HS-27A (cell line): ENCODE measurements at regions not wholly inside any gene's neighbourhood (a gene's known extent, or its start where the extent isn't known, plus 50 kb on each side); places are given as distances from the start of the nearest gene placed in this dataset.
"Not testable (repeated sequence)": the region's sequence is repeated elsewhere in the genome, so short reads cannot be mapped to it uniquely, and the experiment has no call there.

Experiments
- DNase-seq: peaks from one replicate; pipeline ENCODE4 v3.0.0-alpha.2; 2012; ENCODE audit warnings: low read depth, missing footprints

DNA sequence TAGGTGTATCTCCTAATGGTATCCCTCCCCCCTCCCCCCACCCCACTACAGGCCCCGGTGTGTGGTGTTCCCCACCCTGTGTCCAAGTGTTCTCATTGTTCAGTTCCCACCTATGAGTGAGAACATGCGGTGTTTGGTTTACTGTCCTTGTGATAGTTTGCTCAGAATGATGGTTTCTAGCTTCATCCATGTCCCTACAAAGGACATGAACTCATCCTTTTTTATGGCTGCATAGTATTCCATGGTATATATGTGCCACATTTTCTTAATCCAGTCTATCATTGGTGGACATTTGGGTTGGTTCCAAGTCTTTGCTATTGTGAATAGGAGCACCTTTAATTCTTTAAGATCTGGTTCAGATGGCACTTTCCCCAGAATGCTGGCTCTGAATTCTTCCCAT lies 58.5 kb upstream of the PTGFRN start:
- not testable (repeated sequence) for DNase-seq

DNA sequence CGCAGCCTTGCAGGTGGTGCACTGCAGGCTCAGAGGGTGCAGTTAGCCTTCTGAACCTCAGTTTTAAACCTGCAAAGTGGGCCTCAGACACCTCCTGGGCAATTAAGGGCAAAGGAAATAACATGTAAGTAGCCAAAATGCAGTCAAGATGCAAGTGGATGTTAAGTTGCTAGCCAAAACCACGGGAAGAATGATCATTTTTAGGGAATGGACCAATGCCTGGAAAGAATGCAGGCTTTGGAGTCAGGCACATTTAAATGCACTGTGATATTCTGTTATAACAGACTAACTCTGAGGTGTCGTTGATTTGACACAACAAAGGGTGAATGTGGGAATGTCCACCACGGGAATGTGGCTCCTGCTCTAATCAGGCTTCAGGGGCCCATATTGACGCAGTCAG lies 57.9 kb upstream of the PTGFRN start:
- no peak for DNase-seq

DNA sequence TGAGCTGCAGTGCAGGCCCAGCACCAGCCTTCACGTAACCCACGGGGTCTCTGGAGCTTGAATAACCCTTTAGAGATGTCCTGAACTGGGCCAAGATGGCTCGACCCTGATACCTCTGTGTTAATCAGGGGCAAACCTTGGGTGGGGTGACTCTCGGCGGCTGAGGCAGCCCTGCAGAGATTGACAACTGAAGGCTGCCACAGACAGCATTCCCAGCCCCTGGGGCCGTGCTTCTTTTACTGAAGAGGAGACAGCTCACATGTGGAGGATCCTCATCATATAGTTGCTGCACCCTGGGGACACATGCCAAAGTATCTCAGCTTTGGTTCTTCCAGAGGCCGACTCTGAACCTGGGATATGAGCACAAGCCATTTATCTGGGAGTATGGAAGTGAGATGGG lies 57.3 kb upstream of the PTGFRN start:
- no peak for DNase-seq

DNA sequence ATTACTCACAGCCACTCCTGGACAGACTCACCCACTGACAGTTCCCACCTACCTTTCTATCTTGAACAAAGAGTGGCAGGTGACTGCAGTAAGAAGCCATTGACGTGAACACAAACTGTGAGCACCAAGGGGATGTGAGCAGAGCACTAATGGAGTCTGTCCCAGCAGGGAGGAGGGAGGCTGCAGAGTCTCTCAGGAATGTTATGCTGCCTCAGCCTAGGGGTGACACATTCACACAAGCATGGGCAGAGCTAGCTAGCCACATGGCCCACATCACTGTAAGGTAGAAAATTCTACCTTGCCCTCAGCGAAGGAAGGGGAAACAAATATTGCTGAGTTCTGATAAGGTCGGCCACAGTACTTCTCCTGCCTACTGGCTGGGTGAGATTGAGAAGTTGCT lies 56.8 kb upstream of the PTGFRN start:
- no peak for DNase-seq

DNA sequence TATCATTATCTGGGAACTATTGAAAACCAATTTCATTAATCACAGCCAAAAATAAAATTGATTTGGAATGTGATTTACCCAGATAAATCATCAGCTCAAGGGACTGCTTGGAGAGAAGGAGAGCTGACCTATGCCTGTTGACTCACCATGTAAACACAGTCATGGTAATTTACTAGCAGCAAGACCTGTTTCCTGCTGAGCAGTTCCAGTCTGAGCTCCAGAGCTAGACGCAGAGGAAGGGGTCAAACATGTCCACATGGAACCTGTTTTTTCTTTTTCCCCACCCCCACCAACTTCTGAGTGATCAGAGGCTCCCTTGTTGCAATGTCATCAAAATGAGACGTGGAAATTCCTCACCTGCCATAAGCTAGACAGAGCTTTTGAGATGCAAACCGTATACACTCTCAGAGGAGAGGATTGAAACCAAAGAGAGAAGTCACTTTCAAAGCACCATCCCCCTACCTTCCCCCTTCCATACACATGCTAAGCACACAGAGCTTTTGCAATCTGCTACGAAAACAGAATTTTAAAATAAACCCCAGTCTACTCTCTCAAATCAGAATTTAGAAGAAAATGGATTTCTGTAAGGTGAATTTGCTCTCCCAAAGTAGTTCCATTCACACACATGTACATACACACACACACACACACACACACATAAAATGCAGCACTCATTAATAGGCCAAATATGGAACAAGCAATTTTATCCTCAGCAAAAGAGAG lies 55.9 kb upstream of the PTGFRN start:
- DNase-seq: no peak

DNA sequence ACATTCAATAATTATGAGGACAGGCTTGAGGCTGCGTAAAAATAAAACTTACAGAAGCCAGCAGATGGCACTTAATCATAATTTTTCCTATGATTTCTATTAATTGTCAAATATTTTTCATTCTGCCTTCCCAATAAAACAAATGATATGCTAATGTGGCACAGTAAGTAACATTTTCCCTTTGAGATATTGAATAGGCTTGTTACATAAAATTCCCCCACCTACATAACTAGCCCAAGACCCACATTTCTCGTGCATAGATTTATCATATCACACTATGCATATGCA lies 55.4 kb upstream of the PTGFRN start:
- no peak for DNase-seq

DNA sequence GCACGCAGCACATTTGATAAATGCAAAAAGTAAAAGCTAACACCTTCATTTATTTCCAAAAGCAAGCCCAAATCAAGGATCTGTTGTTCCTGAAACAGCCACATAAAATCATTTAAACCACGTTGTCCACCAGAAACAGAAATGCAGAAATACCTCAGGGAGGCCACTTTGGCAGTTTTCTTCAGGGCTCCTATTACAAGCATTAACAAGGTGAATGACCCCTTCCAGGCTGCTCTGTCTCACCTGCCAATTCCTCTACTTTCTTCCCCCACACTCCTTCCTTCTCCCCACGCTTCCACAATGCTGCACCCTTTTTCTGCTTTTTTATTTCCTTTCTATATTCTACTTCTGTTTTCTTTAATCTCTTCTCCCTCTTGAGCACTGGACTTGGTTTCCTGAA lies 55.0 kb upstream of the PTGFRN start:
- no peak for DNase-seq

DNA sequence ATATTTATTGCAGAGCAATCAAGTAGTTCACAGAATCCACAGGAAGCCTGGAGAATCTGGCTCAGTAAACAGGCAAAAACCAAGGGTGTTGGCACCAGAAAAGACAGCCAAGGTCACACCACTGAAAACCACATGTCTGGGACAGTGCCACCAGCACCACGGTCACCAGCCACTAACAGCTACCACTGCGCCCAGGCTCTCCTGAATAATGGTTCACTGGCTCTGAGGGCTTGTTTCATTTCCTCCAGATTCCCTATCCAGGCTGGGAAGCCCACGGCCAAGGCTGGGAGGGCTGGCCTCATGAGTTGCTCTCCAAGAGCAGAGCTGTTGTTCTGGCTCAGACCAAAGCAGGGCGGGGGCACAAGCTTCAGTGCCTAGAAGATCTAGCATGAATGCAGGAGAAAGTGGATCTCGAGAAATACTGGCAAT lies 54.5 kb upstream of the PTGFRN start:
- no peak for DNase-seq

DNA sequence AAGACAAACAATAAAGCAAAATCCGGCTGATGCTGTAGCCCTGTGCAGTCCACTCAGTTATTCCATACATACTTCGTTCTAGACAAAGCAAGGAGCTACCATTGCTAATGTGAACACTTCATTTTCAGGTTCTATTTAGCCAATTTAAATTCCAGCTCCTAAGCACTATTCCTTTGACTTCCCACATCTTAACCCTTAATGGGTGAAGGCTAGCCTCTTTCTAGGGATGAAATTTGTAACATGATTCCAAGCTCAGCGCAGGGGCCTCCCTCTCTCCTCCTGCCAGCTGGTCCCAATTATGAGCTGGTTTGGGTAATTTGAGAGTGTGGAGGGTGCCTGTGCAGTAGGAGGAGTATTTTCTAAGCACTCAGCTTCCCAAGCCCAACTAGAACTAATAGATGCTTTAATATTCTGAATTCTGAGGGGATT lies 53.9 kb upstream of the PTGFRN start:
- DNase-seq: no peak

DNA sequence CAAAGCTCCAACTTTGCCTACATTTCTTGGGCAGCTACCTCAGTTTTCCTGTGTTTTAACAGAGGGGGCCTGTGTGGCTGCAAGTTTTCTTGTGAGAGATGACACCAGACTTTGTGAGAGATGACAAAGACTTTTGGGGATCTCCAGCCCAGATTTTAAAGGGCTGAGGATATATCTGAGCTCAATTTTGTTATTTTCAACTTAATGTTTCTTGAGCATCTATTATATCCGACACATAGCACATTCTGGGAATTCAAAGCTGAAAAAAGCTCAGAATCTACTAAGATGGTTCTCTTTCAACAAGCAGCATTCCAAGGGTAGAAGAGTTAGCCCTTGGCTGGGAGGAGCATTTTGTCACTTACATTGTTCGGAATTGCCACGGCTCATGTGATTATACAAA lies 53.4 kb upstream of the PTGFRN start:
- DNase-seq: no peak

DNA sequence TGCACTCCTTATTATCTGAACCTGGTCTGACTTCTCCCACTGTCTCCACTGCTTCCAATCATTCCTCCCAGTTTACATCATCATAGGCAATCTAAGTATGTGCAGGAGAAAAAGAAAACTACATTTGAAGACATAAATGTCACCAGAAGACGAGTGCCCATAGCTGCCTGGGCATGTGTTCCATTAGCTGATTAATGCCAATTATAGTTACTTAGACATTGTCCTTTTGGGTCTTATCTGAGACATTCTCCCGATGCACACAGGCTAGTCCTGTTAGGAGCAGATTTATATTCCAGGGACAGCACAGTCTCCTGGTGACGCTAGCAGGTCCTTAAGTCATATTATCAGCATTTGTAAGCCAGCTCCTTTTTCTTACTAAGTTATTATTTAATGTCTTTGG lies 52.6 kb upstream of the PTGFRN start:
- no peak for DNase-seq
